Calu3 (cell line): ENCODE measurements at regions not wholly inside any gene's neighbourhood (a gene's known extent, or its start where the extent isn't known, plus 50 kb on each side); places are given as distances from the start of the nearest gene placed in this dataset.

Experiments
- BruUV-seq: library from RNA; stranded (reverse); fragments of 400-500 nt; replicated peaks from 2 replicates; lab custom pipeline; 2021; lab: Mats Ljungman, UMichigan
- CTCF ChIA-PET: fragments of 300-600 bp; sonication (Branson Sonifier 250); formaldehyde crosslinking; loops from one replicate; lab custom pipeline; 2022; ENCODE audit warnings: antibody characterized with exemption; lab: Charles Lee
- DNase-seq: peaks from one replicate; pipeline ENCODE4 v3.0.0; 2022
- H3K27ac Mint-ChIP-seq: one replicate; pipeline ENCODE4 v1.8.0; 2022; ENCODE audit warnings: mixed read lengths; ENCODE audit not compliant: unreplicated experiment
- H3K27me3 Mint-ChIP-seq: one replicate; pipeline ENCODE4 v1.8.0; 2022; ENCODE audit warnings: mixed read lengths; ENCODE audit not compliant: unreplicated experiment
- H3K36me3 Mint-ChIP-seq: one replicate; pipeline ENCODE4 v1.8.0; 2022; ENCODE audit warnings: mild to moderate bottlenecking, moderate library complexity, mixed read lengths; ENCODE audit not compliant: insufficient read depth, unreplicated experiment
- H3K4me1 Mint-ChIP-seq: one replicate; pipeline ENCODE4 v1.8.0; 2022; ENCODE audit warnings: mild to moderate bottlenecking, low read depth, mixed read lengths; ENCODE audit not compliant: unreplicated experiment
- H3K4me3 Mint-ChIP-seq: one replicate; pipeline ENCODE4 v1.8.0; 2022; ENCODE audit warnings: mild to moderate bottlenecking, low read depth, moderate library complexity, mixed read lengths; ENCODE audit not compliant: unreplicated experiment
- H3K9me3 Mint-ChIP-seq: one replicate; pipeline ENCODE4 v1.8.0; 2022; ENCODE audit warnings: low read depth, mixed read lengths; ENCODE audit not compliant: unreplicated experiment
- CTCF ChIP-seq: fragments of 200-600 bp; IDR thresholded peaks from one replicate; pipeline ENCODE4 v1.8.0; 2022; ENCODE audit warnings: antibody characterized with exemption; ENCODE audit not compliant: unreplicated experiment
- intact Hi-C: fragments of 100-400 bp; cut with micrococcal nuclease; formaldehyde crosslinking; loops from one replicate; pipeline ENCODE4 v1.10.0; 2022; ENCODE audit not compliant: unreplicated experiment

DNA sequence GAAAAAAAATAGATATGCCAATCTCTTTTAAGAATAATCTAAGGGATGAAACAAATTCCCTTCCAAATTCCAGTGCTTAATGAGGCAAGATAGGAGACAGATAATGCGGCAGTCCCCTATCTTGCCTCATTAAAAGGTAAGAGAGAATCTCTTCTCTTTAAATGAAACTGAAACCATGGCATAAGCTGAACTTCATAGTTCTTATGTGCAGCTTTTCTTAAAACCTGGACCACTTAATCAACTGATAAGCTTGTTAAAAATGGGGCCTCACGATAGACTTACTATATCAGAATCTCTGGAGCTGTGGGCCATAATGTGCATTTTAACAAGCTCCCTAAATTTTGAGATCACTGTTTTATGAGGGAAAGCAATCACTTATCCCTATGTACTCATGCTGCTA is 79.2 kb downstream of the NIBAN1 start:
- BruUV-seq = no TSS peak
- no peak overlapping the region for H3K27ac Mint-ChIP-seq
- peaks cover 12% of the 10 kb centered on the region for H3K4me1 Mint-ChIP-seq
- H3K9me3 Mint-ChIP-seq = no peaks in the 10 kb centered on the region
- DNase-seq = no peak
- H3K4me3 Mint-ChIP-seq = no peak overlapping the region
- intact Hi-C loops = no loop called here
- H3K36me3 Mint-ChIP-seq = no peaks in the 10 kb centered on the region
- no peaks in the 10 kb centered on the region for H3K27me3 Mint-ChIP-seq
- no peak for TF ChIP-seq CTCF
- CTCF ChIA-PET = interaction anchor here (0.6 to 1.0 kb wide), 2 partner anchors 10 to 95 kb away, joined by 3 read pairs; no protein-coding TSS in a partner anchor

- Mint-ChIP-seq H3K4me1 (peaks cover 12% of the 10 kb centered on the region), H3K4me3 (no peak overlapping the region), H3K27me3 (no peaks in the 10 kb centered on the region), H3K36me3 (no peaks in the 10 kb centered on the region), H3K9me3 (no peaks in the 10 kb centered on the region), H3K27ac (no peak overlapping the region)
- BruUV-seq = no TSS peak
- CTCF ChIA-PET = no interaction called here
- no peak for TF ChIP-seq CTCF
- intact Hi-C loops = no loop called here
- DNase-seq = no peak
Measured at GRCh38 chr1:184893695-184894094, 80.6 kb downstream of the NIBAN1 start.

DNA sequence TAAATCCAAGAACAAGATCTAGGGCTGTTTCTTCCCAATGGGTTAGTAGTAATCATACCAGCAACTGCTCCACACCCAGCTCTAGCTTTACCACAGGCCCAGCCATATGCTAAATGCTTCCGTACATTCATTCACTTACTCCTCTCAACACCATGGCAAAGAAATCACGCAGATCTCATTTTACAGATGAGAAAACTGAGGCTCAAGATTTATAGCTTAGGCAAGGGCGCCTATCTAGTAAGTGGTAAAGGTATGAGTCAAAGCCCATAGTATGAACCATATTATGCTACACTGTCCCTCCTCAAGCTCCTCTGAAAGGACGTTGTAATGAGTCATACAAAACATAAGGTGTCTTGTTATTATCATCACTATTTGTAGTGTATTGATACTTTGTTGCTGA is 82.2 kb downstream of the NIBAN1 start:
- no peak for DNase-seq
- no TSS peak for BruUV-seq
- Mint-ChIP-seq H3K27me3 (no peaks in the 10 kb centered on the region), H3K9me3 (no peaks in the 10 kb centered on the region), H3K27ac (no peak overlapping the region), H3K36me3 (no peaks in the 10 kb centered on the region), H3K4me3 (no peak overlapping the region), H3K4me1 (peaks cover 19% of the 10 kb centered on the region)
- CTCF ChIA-PET = interaction anchor here (1.2 kb wide), 1 partner anchor 25 kb away, joined by 3 read pairs; no protein-coding TSS in a partner anchor
- TF ChIP-seq CTCF = no peak
- intact Hi-C loops = no loop called here

DNA sequence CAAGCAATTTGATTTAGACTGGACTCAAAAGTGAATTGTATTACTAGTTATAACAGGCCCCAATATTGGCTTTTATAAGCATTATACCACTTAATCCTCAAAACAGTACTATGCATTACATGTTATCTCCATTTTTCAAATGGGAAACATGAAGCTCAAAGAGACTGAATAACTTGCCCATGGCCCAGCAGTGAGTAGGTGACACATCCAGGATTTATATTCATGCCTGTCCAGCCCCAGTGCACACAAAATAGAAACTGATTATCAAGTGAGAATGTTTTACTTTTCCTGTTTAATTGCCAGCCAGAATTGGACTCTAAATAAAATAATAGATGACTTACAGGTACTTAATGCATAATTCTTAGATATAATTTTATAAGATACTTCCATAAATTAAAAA is 82.9 kb downstream of the NIBAN1 start:
- no TSS peak for BruUV-seq
- peaks cover 19% of the 10 kb centered on the region for H3K4me1 Mint-ChIP-seq
- no peak for DNase-seq
- no peaks in the 10 kb centered on the region for H3K36me3 Mint-ChIP-seq
- no peak overlapping the region for H3K27ac Mint-ChIP-seq
- no peaks in the 10 kb centered on the region for H3K9me3 Mint-ChIP-seq
- intact Hi-C loops = no loop called here
- H3K27me3 Mint-ChIP-seq = no peaks in the 10 kb centered on the region
- no peak for TF ChIP-seq CTCF
- CTCF ChIA-PET = interaction anchor here (1.2 to 1.3 kb wide), 2 partner anchors 9 to 24 kb away, joined by 3 to 4 read pairs; no protein-coding TSS in a partner anchor
- no peak overlapping the region for H3K4me3 Mint-ChIP-seq
